ENCODE measurements at regions not wholly inside any gene's neighbourhood (a gene's known extent, or its start where the extent isn't known, plus 50 kb on each side); places are given as distances from the start of the nearest gene placed in this dataset.
A peak's percentile ranks its signal among the peaks of the same experiment; 100 is the strongest.

- no peak overlapping the region for H3K27ac Mint-ChIP-seq
- Histone ChIP-seq H2AFZ (no peak overlapping the region), H3K79me2 (replicated peaks; ENCODE audit: insufficient read depth) (no peaks in the 10 kb centered on the region), H3K27me3 (ENCODE audit: insufficient read depth) (no peaks in the 10 kb centered on the region), H3K4me3 (no peak overlapping the region), H3K4me1 (ENCODE audit: insufficient read depth) (no peaks in the 10 kb centered on the region), H3K9me2 (ENCODE audit: insufficient read depth) (peaks cover 10% of the 10 kb centered on the region), H3K27ac (ENCODE audit: low read depth) (no peak overlapping the region), H3F3A (replicated peaks; ENCODE audit: low read depth) (no peaks in the 10 kb centered on the region), H3K4me2 (no peak overlapping the region), H4K20me1 (replicated peaks; ENCODE audit: insufficient read depth) (no peaks in the 10 kb centered on the region), H3K36me3 (ENCODE audit: insufficient read depth) (no peaks in the 10 kb centered on the region)
- H3K4me3 Mint-ChIP-seq, result no peak overlapping the region
- no peak for ATAC-seq
- H3K9me3 Mint-ChIP-seq, result no peaks in the 10 kb centered on the region; the same call in 2 of the 3 replicates
- H3K27me3 Mint-ChIP-seq (ENCODE audit: insufficient read depth, low read depth, poor library complexity), result peaks cover 3% of the 10 kb centered on the region
- no peaks in the 10 kb centered on the region for H3K4me1 Mint-ChIP-seq
- TF ChIP-seq, protein P1, sequence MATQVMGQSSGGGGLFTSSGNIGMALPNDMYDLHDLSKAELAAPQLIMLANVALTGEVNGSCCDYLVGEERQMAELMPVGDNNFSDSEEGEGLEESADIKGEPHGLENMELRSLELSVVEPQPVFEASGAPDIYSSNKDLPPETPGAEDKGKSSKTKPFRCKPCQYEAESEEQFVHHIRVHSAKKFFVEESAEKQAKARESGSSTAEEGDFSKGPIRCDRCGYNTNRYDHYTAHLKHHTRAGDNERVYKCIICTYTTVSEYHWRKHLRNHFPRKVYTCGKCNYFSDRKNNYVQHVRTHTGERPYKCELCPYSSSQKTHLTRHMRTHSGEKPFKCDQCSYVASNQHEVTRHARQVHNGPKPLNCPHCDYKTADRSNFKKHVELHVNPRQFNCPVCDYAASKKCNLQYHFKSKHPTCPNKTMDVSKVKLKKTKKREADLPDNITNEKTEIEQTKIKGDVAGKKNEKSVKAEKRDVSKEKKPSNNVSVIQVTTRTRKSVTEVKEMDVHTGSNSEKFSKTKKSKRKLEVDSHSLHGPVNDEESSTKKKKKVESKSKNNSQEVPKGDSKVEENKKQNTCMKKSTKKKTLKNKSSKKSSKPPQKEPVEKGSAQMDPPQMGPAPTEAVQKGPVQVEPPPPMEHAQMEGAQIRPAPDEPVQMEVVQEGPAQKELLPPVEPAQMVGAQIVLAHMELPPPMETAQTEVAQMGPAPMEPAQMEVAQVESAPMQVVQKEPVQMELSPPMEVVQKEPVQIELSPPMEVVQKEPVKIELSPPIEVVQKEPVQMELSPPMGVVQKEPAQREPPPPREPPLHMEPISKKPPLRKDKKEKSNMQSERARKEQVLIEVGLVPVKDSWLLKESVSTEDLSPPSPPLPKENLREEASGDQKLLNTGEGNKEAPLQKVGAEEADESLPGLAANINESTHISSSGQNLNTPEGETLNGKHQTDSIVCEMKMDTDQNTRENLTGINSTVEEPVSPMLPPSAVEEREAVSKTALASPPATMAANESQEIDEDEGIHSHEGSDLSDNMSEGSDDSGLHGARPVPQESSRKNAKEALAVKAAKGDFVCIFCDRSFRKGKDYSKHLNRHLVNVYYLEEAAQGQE (IDR thresholded peaks at IDR 0.05; ENCODE audit: unreplicated experiment), result no peak
- TF ChIP-seq STAT1 (IDR thresholded peaks at IDR 0.05; ENCODE audit: unreplicated experiment), result no peak
- H3K36me3 Mint-ChIP-seq (ENCODE audit: low read depth), result no peaks in the 10 kb centered on the region
- no peak for DNase-seq (ENCODE audit: low spot score)
Observed at GRCh38 chr3:156620901-156621300, 53.5 kb upstream of the TIPARP start.

DNA sequence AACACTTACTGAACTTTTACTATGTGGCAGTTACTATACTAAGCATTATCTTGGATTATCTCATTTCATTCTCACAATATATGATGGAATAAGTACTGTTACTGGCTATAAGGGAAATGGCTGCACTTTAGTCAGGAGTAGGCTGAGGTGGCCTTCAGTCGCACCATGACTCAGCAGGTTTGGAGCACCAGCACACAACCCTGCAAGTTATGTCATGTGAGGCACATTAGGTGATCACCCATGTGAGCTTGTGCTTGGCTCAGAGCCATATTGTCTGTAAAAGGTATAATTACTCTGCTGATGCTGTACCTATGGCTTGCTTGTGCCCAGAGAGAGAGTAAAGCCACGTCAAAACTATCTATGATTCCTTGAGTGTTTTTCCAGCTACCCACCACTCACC, 54.1 kb upstream of the TIPARP start:
- H4K20me1 ChIP-seq (replicated peaks; ENCODE audit: insufficient read depth), result no peaks in the 10 kb centered on the region
- H3K4me2 ChIP-seq, result no peak overlapping the region
- no peak overlapping the region for H3K4me3 ChIP-seq
- Mint-ChIP-seq H3K4me1 (no peaks in the 10 kb centered on the region; the same call in 2 of the 3 replicates), H3K27me3 (ENCODE audit: insufficient read depth, low read depth, poor library complexity) (peaks cover 3% of the 10 kb centered on the region), H3K9me3 (no peaks in the 10 kb centered on the region; the same call in 2 of the 3 replicates), H3K36me3 (ENCODE audit: low read depth) (no peaks in the 10 kb centered on the region), H3K4me3 (no peak overlapping the region), H3K27ac (no peak overlapping the region; the same call in 1 of the 2 replicates)
- no peak for TF ChIP-seq CREB1 (CRISPR knock-in tag; IDR thresholded peaks at IDR 0.05; ENCODE audit: low read depth)
- no peak for TF ChIP-seq STAT1 (IDR thresholded peaks at IDR 0.05; ENCODE audit: unreplicated experiment)
- TF ChIP-seq ZNF114 (CRISPR knock-in tag; IDR thresholded peaks at IDR 0.05), result no peak
- no peak for TF ChIP-seq NANOG (IDR thresholded peaks at IDR 0.05; ENCODE audit: borderline replicate concordance)
- no peak for TF ChIP-seq ETS1 (IDR thresholded peaks at IDR 0.05)
- ATAC-seq (no peak), DNase-seq (ENCODE audit: low spot score) (no peak)
- no peaks in the 10 kb centered on the region for H3K36me3 ChIP-seq (ENCODE audit: insufficient read depth)
- H3K79me2 ChIP-seq (replicated peaks; ENCODE audit: insufficient read depth), result no peaks in the 10 kb centered on the region
- no peaks in the 10 kb centered on the region for H3K27me3 ChIP-seq (ENCODE audit: insufficient read depth)
- H3K9me2 ChIP-seq (ENCODE audit: insufficient read depth), result peaks cover 10% of the 10 kb centered on the region
- no peaks in the 10 kb centered on the region for H3K4me1 ChIP-seq (ENCODE audit: insufficient read depth)
- 0 out of 2 replicates have a peak overlapping the region, but pooled peaks have one; percentile 28 for H2AFZ ChIP-seq
- no peak overlapping the region for H3K27ac ChIP-seq (ENCODE audit: low read depth)
- H3F3A ChIP-seq (replicated peaks; ENCODE audit: low read depth), result no peaks in the 10 kb centered on the region

All from GM23338 (cell line).